ENCODE measurements at regions not wholly inside any gene's neighbourhood (a gene's known extent, or its start where the extent isn't known, plus 50 kb on each side); places are given as distances from the start of the nearest gene placed in this dataset.

DNA sequence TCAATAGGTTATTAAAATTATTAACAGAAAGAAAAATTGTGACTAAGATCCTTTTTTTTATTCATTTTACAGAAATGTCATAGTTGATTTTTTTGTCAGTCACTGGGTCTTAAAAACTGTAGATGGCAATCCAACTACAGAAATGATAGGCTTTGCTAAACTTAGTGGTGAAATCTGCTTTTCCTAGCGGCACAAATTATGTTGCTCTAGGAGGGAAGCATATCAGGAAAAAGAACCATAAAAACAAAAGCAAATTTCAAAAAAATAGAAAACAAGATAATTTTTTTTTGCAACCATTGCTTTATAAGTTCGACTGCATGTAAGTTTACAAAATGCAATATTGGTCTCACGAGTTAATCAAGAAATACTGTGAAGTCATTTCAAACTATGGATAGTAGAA, 443.5 kb upstream of the IGFBP7 start:
- TF ChIP-seq ZFP3 (tag by site-specific recombination; IDR thresholded peaks at IDR 0.05; ENCODE audit: low read depth) (no peak), GFI1B (tag by site-specific recombination; IDR thresholded peaks at IDR 0.05) (no peak), ZNF549 (tag by site-specific recombination; IDR thresholded peaks at IDR 0.05) (no peak), ZNF707 (tag by site-specific recombination; IDR thresholded peaks at IDR 0.05) (no peak), ZNF423 (tag by site-specific recombination; IDR thresholded peaks at IDR 0.05) (no peak), ZNF140 (tag by site-specific recombination; IDR thresholded peaks at IDR 0.05) (no peak), SALL2 (tag by site-specific recombination; IDR thresholded peaks at IDR 0.05; ENCODE audit: borderline replicate concordance) (no peak)
- TF ChIP-seq, protein P1, sequence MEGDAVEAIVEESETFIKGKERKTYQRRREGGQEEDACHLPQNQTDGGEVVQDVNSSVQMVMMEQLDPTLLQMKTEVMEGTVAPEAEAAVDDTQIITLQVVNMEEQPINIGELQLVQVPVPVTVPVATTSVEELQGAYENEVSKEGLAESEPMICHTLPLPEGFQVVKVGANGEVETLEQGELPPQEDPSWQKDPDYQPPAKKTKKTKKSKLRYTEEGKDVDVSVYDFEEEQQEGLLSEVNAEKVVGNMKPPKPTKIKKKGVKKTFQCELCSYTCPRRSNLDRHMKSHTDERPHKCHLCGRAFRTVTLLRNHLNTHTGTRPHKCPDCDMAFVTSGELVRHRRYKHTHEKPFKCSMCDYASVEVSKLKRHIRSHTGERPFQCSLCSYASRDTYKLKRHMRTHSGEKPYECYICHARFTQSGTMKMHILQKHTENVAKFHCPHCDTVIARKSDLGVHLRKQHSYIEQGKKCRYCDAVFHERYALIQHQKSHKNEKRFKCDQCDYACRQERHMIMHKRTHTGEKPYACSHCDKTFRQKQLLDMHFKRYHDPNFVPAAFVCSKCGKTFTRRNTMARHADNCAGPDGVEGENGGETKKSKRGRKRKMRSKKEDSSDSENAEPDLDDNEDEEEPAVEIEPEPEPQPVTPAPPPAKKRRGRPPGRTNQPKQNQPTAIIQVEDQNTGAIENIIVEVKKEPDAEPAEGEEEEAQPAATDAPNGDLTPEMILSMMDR (tag by site-specific recombination; IDR thresholded peaks at IDR 0.05): no peak
